GM12878 (cell line): ENCODE measurements at regions not wholly inside any gene's neighbourhood (a gene's known extent, or its start where the extent isn't known, plus 50 kb on each side); places are given as distances from the start of the nearest gene placed in this dataset.

ENCODE experiments used
- ATAC-seq: fragments of 200-7000 bp; cut with Tn5 transposase; 3 replicates; pipeline ENCODE4 v1.9.1; 2020; ENCODE audit warnings: mild to moderate bottlenecking, moderate library complexity
- BruUV-seq: library from RNA; stranded (reverse); fragments of 400-500 nt; replicated peaks from 2 replicates; lab custom pipeline; 2021; lab: Mats Ljungman, UMichigan
- CTCF ChIA-PET: fragments of 300-600 bp; sonication (Branson Sonifier 250); formaldehyde crosslinking; extraction: SDS; loops from one replicate; lab custom pipeline; 2021; ENCODE audit warnings: inconsistent platforms; lab: Yijun Ruan, JAX
- POLR2A ChIA-PET: fragments of 350-600 bp; formaldehyde crosslinking; extraction: SDS; loops from one replicate; lab custom pipeline; 2021; ENCODE audit warnings: inconsistent platforms; lab: Charles Lee
- RAD21 ChIA-PET: fragments of 300-600 bp; sonication (Branson Sonifier 250); formaldehyde crosslinking; loops from one replicate; lab custom pipeline; 2023; ENCODE audit warnings: antibody characterized with exemption; ENCODE audit not compliant: unreplicated experiment; lab: Charles Lee
- SMC1A ChIA-PET: fragments of 300-600 bp; sonication (Branson Sonifier 250); formaldehyde crosslinking; loops from one replicate; lab custom pipeline; 2023; ENCODE audit not compliant: unreplicated experiment, uncharacterized antibody; lab: Charles Lee
- DNase-seq: peaks from one replicate; pipeline ENCODE4 v3.0.0-alpha.2; 2011; ENCODE audit warnings: low read depth, low spot score
- FAIRE-seq: peaks from 3 replicates; lab custom pipeline; 2011; peaks lifted over from hg19 to GRCh38; lab: Jason Lieb, UNC
- H2AFZ ChIP-seq: 2 replicates; pipeline ENCODE4 v1.6.0; 2011; ENCODE audit warnings: low read depth, low read length, control low read depth; ENCODE audit not compliant: control insufficient read depth
- H3K27ac ChIP-seq: 2 replicates; pipeline ENCODE4 v1.5.1; 2011; ENCODE audit warnings: control low read depth; ENCODE audit not compliant: control insufficient read depth, insufficient read depth
- H3K27me3 ChIP-seq, 2 experiments: replicated peaks in 1 of 2; 2 replicates each; pipeline versions ENCODE4 v1.6.0 to v1.6.1; 2011; ENCODE audit warnings: low read length in 1 of 2; ENCODE audit not compliant: control insufficient read depth in 2 of 2, insufficient read depth in 2 of 2
- H3K36me3 ChIP-seq, 2 experiments: 2 replicates each; pipeline ENCODE4 v1.5.1; 2011; ENCODE audit warnings: low read length in 1 of 2; ENCODE audit not compliant: control insufficient read depth in 2 of 2, insufficient read depth in 2 of 2
- H3K4me1 ChIP-seq: 2 replicates; pipeline ENCODE4 v1.6.1; 2011; ENCODE audit warnings: mild to moderate bottlenecking, low read length, moderate library complexity, mixed read lengths; ENCODE audit not compliant: control insufficient read depth, insufficient read depth
- H3K4me2 ChIP-seq: 2 replicates; pipeline ENCODE4 v1.6.0; 2011; ENCODE audit warnings: control low read depth; ENCODE audit not compliant: control insufficient read depth, insufficient read depth
- H3K4me3 ChIP-seq: fragments of 200-600 bp; sonication (generic); 2 replicates; pipeline ENCODE4 v1.5.1; 2016
- H3K79me2 ChIP-seq: 2 replicates; pipeline ENCODE4 v1.6.0; 2011; ENCODE audit warnings: low read length; ENCODE audit not compliant: control insufficient read depth, insufficient read depth
- H3K9ac ChIP-seq: 2 replicates; pipeline ENCODE4 v1.8.0; 2011; ENCODE audit warnings: low read length, control low read depth, mixed read lengths; ENCODE audit not compliant: control insufficient read depth, insufficient read depth
- H3K9me3 ChIP-seq: replicated peaks from 3 replicates; pipeline ENCODE4 v1.5.1; 2011; ENCODE audit warnings: mild to moderate bottlenecking, low read length; ENCODE audit not compliant: control insufficient read depth, insufficient read depth
- H4K20me1 ChIP-seq: 2 replicates; pipeline ENCODE4 v1.6.0; 2011; ENCODE audit not compliant: control insufficient read depth, insufficient read depth
- BCL11A ChIP-seq: IDR thresholded peaks from 2 replicates; pipeline ENCODE4 v1.6.1; 2011; ENCODE audit warnings: low read depth, low read length
- CUX1 ChIP-seq: IDR thresholded peaks from 2 replicates; pipeline ENCODE4 v1.6.1; 2012; ENCODE audit warnings: improper control_type of control experiment, low read depth, low read length; ENCODE audit not compliant: insufficient replicate concordance
- HDAC2 ChIP-seq: fragments of 200-600 bp; sonication (generic); IDR thresholded peaks from 2 replicates; pipeline ENCODE4 v1.6.1; 2017
- IRF4 ChIP-seq: IDR thresholded peaks from 2 replicates; pipeline ENCODE4 v1.6.1; 2011; ENCODE audit warnings: low read depth, low read length
- MYB ChIP-seq: fragments of 150-350 bp; IDR thresholded peaks from 2 replicates; pipeline ENCODE4 v1.6.1; 2014; ENCODE audit warnings: mild to moderate bottlenecking, low read depth, low read length, borderline replicate concordance
- PBX3 ChIP-seq: IDR thresholded peaks from 2 replicates; pipeline ENCODE4 v1.6.1; 2011; ENCODE audit warnings: mild to moderate bottlenecking, low read depth, low read length, moderate library complexity; ENCODE audit not compliant: insufficient replicate concordance
- RB1 ChIP-seq: fragments of 450-650 bp; formaldehyde crosslinking; IDR thresholded peaks from 2 replicates; pipeline ENCODE4 v1.6.1; 2017; ENCODE audit warnings: mild to moderate bottlenecking, borderline replicate concordance
- SRF ChIP-seq, 2 experiments: IDR thresholded peaks; 2 replicates each; pipeline ENCODE4 v1.6.1; 2011; ENCODE audit warnings: low read depth in 2 of 2, low read length in 2 of 2, mild to moderate bottlenecking in 1 of 2, moderate library complexity in 1 of 2
- SUZ12 ChIP-seq: fragments of 200-600 bp; sonication (generic); IDR thresholded peaks from one replicate; pipeline ENCODE4 v1.6.1; 2018; ENCODE audit warnings: antibody characterized with exemption, mild to moderate bottlenecking; ENCODE audit not compliant: unreplicated experiment
- ZBED1 ChIP-seq: IDR thresholded peaks from 2 replicates; pipeline ENCODE4 v1.6.1; 2016; ENCODE audit warnings: borderline replicate concordance
- WGBS: methylation state at CpG from one replicate; pipeline ENCODE4 v1.1.6; 2016; ENCODE audit warnings: low lambda C conversion rate; ENCODE audit not compliant: insufficient replicate concordance, insufficient coverage; ENCODE audit errors: missing lambda C conversion rate; 5-methylcytosine and 5-hydroxymethylcytosine counted together
- in situ Hi-C: fragments of 300-500 bp; cut with MboI; formaldehyde crosslinking; loops from 9 replicates; pipeline ENCODE4 v1.14.3; 2018; ENCODE audit warnings: mixed read lengths
- intact Hi-C: fragments of 100-400 bp; cut with micrococcal nuclease; formaldehyde crosslinking; loops from one replicate; pipeline ENCODE4 v1.14.2; 2022; ENCODE audit not compliant: unreplicated experiment
- TF ChIP-seq, protein P1 (sequence below): fragments of 450-650 bp; IDR thresholded peaks from 2 replicates; pipeline ENCODE4 v1.6.1; 2016; ENCODE audit warnings: mild to moderate bottlenecking

- no TSS peak for BruUV-seq
- no peak overlapping the region for H3K9ac ChIP-seq
- H3K79me2 ChIP-seq, result no peaks in the 10 kb centered on the region
- no peak overlapping the region for H3K4me3 ChIP-seq
- intact Hi-C loops (no loop called here), in situ Hi-C loops (no loop called here)
- 0% methylated on average over 1 of the region's 1 CpG for WGBS
- no peaks in the 10 kb centered on the region for H3K27me3 ChIP-seq
- ChIA-PET RAD21 (no interaction called here), CTCF (interaction anchor here (3.7 kb wide), 1 partner anchor 15 kb away, joined by 12 read pairs; no protein-coding TSS in a partner anchor), SMC1A (interaction anchor here (0.6 to 1.8 kb wide), 3 partner anchors 16 to 182 kb away, joined by 3 to 8 read pairs (median 5); no protein-coding TSS in a partner anchor), POLR2A (no interaction called here)
- no peak overlapping the region for H2AFZ ChIP-seq
- no peaks in the 10 kb centered on the region for H4K20me1 ChIP-seq
- TF ChIP-seq, protein P1, sequence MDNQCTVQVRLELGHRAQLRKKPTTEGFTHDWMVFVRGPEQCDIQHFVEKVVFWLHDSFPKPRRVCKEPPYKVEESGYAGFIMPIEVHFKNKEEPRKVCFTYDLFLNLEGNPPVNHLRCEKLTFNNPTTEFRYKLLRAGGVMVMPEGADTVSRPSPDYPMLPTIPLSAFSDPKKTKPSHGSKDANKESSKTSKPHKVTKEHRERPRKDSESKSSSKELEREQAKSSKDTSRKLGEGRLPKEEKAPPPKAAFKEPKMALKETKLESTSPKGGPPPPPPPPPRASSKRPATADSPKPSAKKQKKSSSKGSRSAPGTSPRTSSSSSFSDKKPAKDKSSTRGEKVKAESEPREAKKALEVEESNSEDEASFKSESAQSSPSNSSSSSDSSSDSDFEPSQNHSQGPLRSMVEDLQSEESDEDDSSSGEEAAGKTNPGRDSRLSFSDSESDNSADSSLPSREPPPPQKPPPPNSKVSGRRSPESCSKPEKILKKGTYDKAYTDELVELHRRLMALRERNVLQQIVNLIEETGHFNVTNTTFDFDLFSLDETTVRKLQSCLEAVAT, result no peak
- TF ChIP-seq SUZ12 (no peak), SRF (IDR thresholded peaks at IDR 0.05; ENCODE audit: low read depth in 2 of 2, low read length in 2 of 2) (no peak), BCL11A (no peak), IRF4 (no peak), RB1 (no peak), MYB (no peak), CUX1 (no peak), ZBED1 (no peak), PBX3 (no peak), HDAC2 (no peak)
- TF ChIP-seq, all 136 proteins: peak for 0
- Histone ChIP-seq H3K9me3 (no peaks in the 10 kb centered on the region), H3K36me3 (no peaks in the 10 kb centered on the region), H3K4me1 (no peaks in the 10 kb centered on the region), H3K27ac (no peak overlapping the region), H3K4me2 (no peak overlapping the region)
- DNase-seq, result no peak
- no peak for ATAC-seq
- no peak for FAIRE-seq
These were observed 1172.3 kb upstream of the LRRTM3 start for GRCh38 chr10:65753532-65753931.
